ENCODE measurements at regions not wholly inside any gene's neighbourhood (a gene's known extent, or its start where the extent isn't known, plus 50 kb on each side); places are given as distances from the start of the nearest gene placed in this dataset.

DNA sequence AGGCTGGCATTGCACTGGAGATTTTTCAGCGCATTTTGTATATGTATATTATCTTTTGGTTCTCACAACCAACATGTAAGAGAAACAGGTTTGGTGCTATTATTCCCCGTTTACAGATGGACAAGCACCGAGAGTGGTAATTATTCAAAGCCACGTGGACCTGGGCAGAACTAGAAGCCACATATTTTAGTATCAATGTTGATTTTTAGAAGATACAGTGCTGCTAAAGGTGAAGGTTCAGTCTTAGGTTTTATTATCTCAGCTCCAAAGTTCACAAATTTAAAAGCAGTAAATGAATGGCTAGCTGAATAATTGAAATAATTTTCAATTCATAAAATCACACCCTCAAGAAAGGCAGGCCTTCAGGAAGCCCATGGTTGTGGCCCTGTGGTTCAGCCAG lies 400.6 kb upstream of the ID2 start:
- TF ChIP-seq, protein P1, sequence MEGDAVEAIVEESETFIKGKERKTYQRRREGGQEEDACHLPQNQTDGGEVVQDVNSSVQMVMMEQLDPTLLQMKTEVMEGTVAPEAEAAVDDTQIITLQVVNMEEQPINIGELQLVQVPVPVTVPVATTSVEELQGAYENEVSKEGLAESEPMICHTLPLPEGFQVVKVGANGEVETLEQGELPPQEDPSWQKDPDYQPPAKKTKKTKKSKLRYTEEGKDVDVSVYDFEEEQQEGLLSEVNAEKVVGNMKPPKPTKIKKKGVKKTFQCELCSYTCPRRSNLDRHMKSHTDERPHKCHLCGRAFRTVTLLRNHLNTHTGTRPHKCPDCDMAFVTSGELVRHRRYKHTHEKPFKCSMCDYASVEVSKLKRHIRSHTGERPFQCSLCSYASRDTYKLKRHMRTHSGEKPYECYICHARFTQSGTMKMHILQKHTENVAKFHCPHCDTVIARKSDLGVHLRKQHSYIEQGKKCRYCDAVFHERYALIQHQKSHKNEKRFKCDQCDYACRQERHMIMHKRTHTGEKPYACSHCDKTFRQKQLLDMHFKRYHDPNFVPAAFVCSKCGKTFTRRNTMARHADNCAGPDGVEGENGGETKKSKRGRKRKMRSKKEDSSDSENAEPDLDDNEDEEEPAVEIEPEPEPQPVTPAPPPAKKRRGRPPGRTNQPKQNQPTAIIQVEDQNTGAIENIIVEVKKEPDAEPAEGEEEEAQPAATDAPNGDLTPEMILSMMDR (conservative IDR thresholded peaks at IDR 0.05; ENCODE audit: low read length), result no peak
- TF ChIP-seq EZH2phosphoT487 (IDR thresholded peaks at IDR 0.05; ENCODE audit: borderline replicate concordance), result no peak

Measured in Loucy (cell line).